ENCODE measurements at regions not wholly inside any gene's neighbourhood (a gene's known extent, or its start where the extent isn't known, plus 50 kb on each side); places are given as distances from the start of the nearest gene placed in this dataset.
"Not testable (repeated sequence)": the region's sequence is repeated elsewhere in the genome, so short reads cannot be mapped to it uniquely, and the experiment has no call there.

- Histone ChIP-seq H3K27me3 (ENCODE audit: control insufficient read depth, insufficient read depth, low read length) (no peaks in the 10 kb centered on the region), H3K36me3 (ENCODE audit: control insufficient read depth, insufficient read depth, low read length) (no peaks in the 10 kb centered on the region), H3K4me3 (ENCODE audit: low read depth, low read length) (no peak overlapping the region)
- DNase-seq (ENCODE audit: low read depth) (no peak), FAIRE-seq (no peak)
- TF ChIP-seq, protein P1, sequence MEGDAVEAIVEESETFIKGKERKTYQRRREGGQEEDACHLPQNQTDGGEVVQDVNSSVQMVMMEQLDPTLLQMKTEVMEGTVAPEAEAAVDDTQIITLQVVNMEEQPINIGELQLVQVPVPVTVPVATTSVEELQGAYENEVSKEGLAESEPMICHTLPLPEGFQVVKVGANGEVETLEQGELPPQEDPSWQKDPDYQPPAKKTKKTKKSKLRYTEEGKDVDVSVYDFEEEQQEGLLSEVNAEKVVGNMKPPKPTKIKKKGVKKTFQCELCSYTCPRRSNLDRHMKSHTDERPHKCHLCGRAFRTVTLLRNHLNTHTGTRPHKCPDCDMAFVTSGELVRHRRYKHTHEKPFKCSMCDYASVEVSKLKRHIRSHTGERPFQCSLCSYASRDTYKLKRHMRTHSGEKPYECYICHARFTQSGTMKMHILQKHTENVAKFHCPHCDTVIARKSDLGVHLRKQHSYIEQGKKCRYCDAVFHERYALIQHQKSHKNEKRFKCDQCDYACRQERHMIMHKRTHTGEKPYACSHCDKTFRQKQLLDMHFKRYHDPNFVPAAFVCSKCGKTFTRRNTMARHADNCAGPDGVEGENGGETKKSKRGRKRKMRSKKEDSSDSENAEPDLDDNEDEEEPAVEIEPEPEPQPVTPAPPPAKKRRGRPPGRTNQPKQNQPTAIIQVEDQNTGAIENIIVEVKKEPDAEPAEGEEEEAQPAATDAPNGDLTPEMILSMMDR (IDR thresholded peaks at IDR 0.05; ENCODE audit: insufficient read depth, low read length, severe bottlenecking) = no peak
Measured at GRCh38 chr13:80072231-80072630, 268.7 kb downstream of the SPRY2 start.

DNA sequence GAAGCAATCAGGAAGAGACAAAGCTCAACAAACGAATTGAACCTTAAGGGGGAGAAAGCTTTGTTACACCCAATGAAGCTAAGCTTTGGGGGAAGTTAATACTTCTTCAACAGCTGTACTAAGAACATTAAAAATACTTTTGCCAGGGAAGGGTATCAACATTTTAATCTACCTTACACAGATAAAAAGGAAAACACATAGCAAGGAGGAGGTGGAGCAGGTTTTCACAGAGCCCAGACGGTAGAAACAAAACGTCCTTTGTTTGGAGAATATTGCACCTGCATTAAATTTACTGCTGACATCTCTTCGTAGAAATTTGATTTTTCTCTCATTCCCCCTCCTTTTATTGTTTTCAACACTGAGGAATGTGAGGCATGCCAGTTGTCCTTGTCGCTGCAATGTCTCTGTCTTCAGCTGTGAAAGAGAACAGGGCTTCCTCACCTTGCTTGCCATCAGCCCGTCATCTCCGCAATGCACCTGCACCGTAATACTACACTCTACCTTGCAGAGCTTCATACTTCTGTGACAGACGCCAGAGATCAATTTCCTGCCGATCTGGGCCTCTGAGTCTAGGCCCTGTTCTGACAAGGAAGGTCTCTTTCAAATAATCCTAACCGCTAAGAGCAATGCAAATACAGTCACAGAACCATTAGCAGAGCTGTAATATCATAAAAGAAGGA lies 270.8 kb downstream of the SPRY2 start:
- FAIRE-seq (no peak), DNase-seq (ENCODE audit: low read depth) (no peak)
- Histone ChIP-seq H3K36me3 (ENCODE audit: control insufficient read depth, insufficient read depth, low read length) (no peaks in the 10 kb centered on the region), H3K4me3 (ENCODE audit: low read depth, low read length) (no peak overlapping the region), H3K27me3 (ENCODE audit: control insufficient read depth, insufficient read depth, low read length) (no peaks in the 10 kb centered on the region)
- TF ChIP-seq, protein P1 (IDR thresholded peaks at IDR 0.05; ENCODE audit: insufficient read depth, low read length, severe bottlenecking) = no peak

GRCh38 chr13:80069374-80069773 lies 271.6 kb downstream of the SPRY2 start:
- FAIRE-seq = no peak
- TF ChIP-seq, protein P1 (IDR thresholded peaks at IDR 0.05; ENCODE audit: insufficient read depth, low read length, severe bottlenecking) = no peak

GRCh38 chr13:80065996-80066395 lies 274.9 kb downstream of the SPRY2 start:
- no peaks in the 10 kb centered on the region for H3K27me3 ChIP-seq (ENCODE audit: control insufficient read depth, insufficient read depth, low read length)
- TF ChIP-seq, protein P1 (IDR thresholded peaks at IDR 0.05; ENCODE audit: insufficient read depth, low read length, severe bottlenecking) = no peak
- FAIRE-seq (no peak), DNase-seq (ENCODE audit: low read depth) (no peak)
- H3K36me3 ChIP-seq (ENCODE audit: control insufficient read depth, insufficient read depth, low read length) = no peaks in the 10 kb centered on the region
- H3K4me3 ChIP-seq (ENCODE audit: low read depth, low read length) = no peak overlapping the region

More at GRCh38 chr13:80069374-80069773, 271.6 kb downstream of the SPRY2 start:
- no peak overlapping the region for H3K4me3 ChIP-seq (ENCODE audit: low read depth, low read length)
- no peaks in the 10 kb centered on the region for H3K27me3 ChIP-seq (ENCODE audit: control insufficient read depth, insufficient read depth, low read length)
- no peaks in the 10 kb centered on the region for H3K36me3 ChIP-seq (ENCODE audit: control insufficient read depth, insufficient read depth, low read length)
- no peak for DNase-seq (ENCODE audit: low read depth)

GRCh38 chr13:80062416-80062815 lies 278.5 kb downstream of the SPRY2 start:
- DNase-seq (ENCODE audit: low read depth) = peak; percentile 66
- H3K36me3 ChIP-seq (ENCODE audit: control insufficient read depth, insufficient read depth, low read length); FAIRE-seq; H3K27me3 ChIP-seq (ENCODE audit: control insufficient read depth, insufficient read depth, low read length); H3K4me3 ChIP-seq (ENCODE audit: low read depth, low read length): not testable (repeated sequence)

DNA sequence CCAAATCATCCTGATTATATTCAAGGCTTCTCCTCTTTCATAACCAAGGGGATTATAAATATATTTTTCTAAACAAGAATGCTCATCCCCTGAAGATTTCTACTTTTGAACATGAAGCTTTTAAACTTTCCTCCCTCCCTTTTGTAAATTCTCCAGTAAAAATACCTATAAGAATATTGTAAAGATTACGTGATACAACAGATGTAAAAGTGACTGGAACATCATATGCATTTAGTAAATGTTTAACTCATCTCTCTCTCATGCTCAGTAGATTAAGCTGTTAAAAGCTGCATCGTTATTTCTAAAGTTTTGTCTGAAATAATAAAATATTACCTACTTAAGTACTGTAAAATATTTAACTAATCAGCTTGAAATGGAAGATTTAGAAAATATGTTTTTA lies 281.1 kb downstream of the SPRY2 start:
- TF ChIP-seq, protein P1 (IDR thresholded peaks at IDR 0.05; ENCODE audit: insufficient read depth, low read length, severe bottlenecking) = no peak
- Histone ChIP-seq H3K27me3 (ENCODE audit: control insufficient read depth, insufficient read depth, low read length) (no peaks in the 10 kb centered on the region), H3K4me3 (ENCODE audit: low read depth, low read length) (no peak overlapping the region), H3K36me3 (ENCODE audit: control insufficient read depth, insufficient read depth, low read length) (no peaks in the 10 kb centered on the region)
- FAIRE-seq (no peak), DNase-seq (ENCODE audit: low read depth) (no peak)

Data from bronchial epithelial cell (primary cell).